ENCODE measurements at regions not wholly inside any gene's neighbourhood (a gene's known extent, or its start where the extent isn't known, plus 50 kb on each side); places are given as distances from the start of the nearest gene placed in this dataset.
"Not testable (repeated sequence)": the region's sequence is repeated elsewhere in the genome, so short reads cannot be mapped to it uniquely, and the experiment has no call there.

DNA sequence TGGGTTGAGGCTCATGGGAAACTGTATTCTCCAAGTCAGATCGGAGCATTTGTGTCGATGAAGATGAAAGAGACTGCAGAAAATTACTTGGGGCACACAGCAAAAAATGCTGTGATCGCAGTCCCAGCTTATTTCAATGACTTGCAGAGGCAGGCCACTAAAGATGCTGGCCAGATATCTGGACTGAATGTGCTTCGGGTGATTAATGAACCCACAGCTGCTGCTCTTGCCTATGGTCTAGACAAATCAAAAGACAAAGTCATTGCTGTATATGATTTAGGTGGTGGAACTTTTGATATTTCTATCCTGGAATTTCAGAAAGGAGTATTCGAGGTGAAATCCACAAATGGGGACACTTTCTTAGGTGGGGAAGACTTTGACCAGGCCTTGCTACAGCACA, 336.6 kb downstream of the PAX3 start:
- Mint-ChIP-seq H3K36me3 (ENCODE audit: low read depth) (no peaks in the 10 kb centered on the region), H3K4me3 (ENCODE audit: unreplicated experiment) (no peak overlapping the region), H3K27ac (ENCODE audit: unreplicated experiment) (no peak overlapping the region), H3K9me3 (ENCODE audit: low read depth) (no peaks in the 10 kb centered on the region), H3K27me3 (ENCODE audit: low read depth) (no peaks in the 10 kb centered on the region), H3K4me1 (ENCODE audit: low read depth) (no peaks in the 10 kb centered on the region)
- TF ChIP-seq, protein P1, sequence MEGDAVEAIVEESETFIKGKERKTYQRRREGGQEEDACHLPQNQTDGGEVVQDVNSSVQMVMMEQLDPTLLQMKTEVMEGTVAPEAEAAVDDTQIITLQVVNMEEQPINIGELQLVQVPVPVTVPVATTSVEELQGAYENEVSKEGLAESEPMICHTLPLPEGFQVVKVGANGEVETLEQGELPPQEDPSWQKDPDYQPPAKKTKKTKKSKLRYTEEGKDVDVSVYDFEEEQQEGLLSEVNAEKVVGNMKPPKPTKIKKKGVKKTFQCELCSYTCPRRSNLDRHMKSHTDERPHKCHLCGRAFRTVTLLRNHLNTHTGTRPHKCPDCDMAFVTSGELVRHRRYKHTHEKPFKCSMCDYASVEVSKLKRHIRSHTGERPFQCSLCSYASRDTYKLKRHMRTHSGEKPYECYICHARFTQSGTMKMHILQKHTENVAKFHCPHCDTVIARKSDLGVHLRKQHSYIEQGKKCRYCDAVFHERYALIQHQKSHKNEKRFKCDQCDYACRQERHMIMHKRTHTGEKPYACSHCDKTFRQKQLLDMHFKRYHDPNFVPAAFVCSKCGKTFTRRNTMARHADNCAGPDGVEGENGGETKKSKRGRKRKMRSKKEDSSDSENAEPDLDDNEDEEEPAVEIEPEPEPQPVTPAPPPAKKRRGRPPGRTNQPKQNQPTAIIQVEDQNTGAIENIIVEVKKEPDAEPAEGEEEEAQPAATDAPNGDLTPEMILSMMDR (IDR thresholded peaks at IDR 0.05), result no peak
- DNase-seq (ENCODE audit: low spot score), result no peak

DNA sequence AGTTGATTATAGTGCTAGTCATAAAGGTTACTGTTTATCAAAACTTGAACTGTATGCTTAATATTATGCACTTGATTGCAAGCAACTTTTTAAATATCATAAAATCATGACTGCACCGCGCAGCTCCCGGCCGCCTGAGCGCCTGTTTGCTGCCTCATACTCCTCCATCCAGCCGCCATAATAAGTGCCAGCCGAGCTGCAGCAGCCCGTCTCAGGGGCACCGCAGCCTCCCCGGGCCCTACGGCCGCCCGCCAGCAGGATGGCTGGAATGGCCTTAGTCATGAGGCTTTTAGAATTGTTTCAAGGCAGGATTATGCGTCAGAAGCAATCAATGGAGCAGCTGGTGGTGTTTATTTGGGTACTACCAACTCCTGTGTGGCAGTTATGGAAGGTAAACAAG, 337.2 kb downstream of the PAX3 start:
- DNase-seq (ENCODE audit: low spot score), result no peak
- Mint-ChIP-seq H3K27ac (ENCODE audit: unreplicated experiment) (no peak overlapping the region), H3K9me3 (ENCODE audit: low read depth) (no peaks in the 10 kb centered on the region), H3K36me3 (ENCODE audit: low read depth) (no peaks in the 10 kb centered on the region), H3K4me1 (ENCODE audit: low read depth) (no peaks in the 10 kb centered on the region), H3K4me3 (ENCODE audit: unreplicated experiment) (no peak overlapping the region), H3K27me3 (ENCODE audit: low read depth) (no peaks in the 10 kb centered on the region)
- TF ChIP-seq, protein P1 (IDR thresholded peaks at IDR 0.05), result no peak

DNA sequence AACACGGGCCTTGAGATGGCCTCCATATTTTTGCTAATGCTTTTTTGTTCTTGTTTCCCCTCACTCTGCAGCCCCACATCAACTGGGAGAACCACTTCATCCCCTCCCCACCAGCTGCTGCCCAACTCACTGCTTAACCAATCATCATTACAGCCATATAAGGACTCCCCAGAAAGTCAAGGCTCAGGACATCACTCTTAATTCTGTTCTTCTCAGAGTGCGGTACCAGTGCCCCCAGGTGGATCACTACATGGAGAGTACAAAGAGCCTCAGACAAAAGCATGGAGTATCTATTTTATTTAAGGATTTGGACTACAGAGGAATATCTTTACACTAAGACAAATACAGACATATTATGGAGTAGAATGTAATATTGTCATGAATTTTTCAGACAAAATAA, 340.6 kb downstream of the PAX3 start:
- H3K27me3 Mint-ChIP-seq (ENCODE audit: low read depth), result no peaks in the 10 kb centered on the region
- no peaks in the 10 kb centered on the region for H3K36me3 Mint-ChIP-seq (ENCODE audit: low read depth)
- no peak for DNase-seq (ENCODE audit: low spot score)
- TF ChIP-seq, protein P1 (IDR thresholded peaks at IDR 0.05), result no peak
- no peak overlapping the region for H3K27ac Mint-ChIP-seq (ENCODE audit: unreplicated experiment)
- H3K4me3 Mint-ChIP-seq (ENCODE audit: unreplicated experiment), result no peak overlapping the region
- no peaks in the 10 kb centered on the region for H3K4me1 Mint-ChIP-seq (ENCODE audit: low read depth)
- H3K9me3 Mint-ChIP-seq (ENCODE audit: low read depth), result no peaks in the 10 kb centered on the region

DNA sequence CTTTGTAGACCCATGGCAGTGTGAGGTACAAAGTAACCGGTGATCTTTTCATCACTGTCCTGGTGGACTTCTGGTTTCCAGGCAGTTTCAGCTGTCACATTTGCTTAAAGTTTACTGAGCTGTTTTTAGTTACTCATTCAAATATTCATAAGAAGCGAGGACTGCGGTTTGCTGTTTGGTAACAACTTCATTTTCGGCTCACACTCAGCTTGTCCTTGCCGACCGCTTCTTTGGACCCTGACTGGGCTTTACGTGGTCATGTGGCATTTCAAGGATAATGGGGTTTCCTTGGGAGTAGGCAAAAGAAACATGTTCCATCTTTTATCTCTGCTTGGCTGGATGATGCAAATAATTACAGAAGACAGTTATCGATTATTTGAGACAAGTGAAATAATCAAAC, 350.7 kb downstream of the PAX3 start:
- Mint-ChIP-seq H3K27ac (ENCODE audit: unreplicated experiment) (no peak overlapping the region), H3K36me3 (ENCODE audit: low read depth) (no peaks in the 10 kb centered on the region), H3K4me1 (ENCODE audit: low read depth) (peaks cover 5% of the 10 kb centered on the region), H3K9me3 (ENCODE audit: low read depth) (no peaks in the 10 kb centered on the region), H3K27me3 (ENCODE audit: low read depth) (peaks cover 10% of the 10 kb centered on the region), H3K4me3 (ENCODE audit: unreplicated experiment) (no peak overlapping the region)
- no peak for DNase-seq (ENCODE audit: low spot score)
- TF ChIP-seq, protein P1 (IDR thresholded peaks at IDR 0.05), result no peak

DNA sequence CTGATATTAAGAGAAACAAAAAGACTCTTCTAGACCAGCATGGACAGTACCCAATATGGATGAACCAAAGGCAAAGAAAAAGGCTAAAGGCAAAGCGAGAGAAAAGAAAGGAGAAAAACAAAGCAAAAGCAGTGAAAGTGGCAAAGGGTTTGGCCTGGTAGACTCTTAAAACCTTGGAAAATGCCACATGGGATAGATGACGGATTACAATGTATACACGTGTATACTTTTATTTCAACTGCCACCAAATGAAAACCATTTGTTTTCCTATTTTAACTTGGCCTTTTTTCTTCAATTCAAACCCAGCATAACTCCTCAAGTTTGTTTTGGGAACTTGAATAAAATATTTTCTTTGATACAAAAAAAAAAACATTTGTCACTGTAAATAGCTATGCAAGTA, 354.3 kb downstream of the PAX3 start:
- not testable (repeated sequence) for H3K27ac Mint-ChIP-seq (ENCODE audit: unreplicated experiment); H3K9me3 Mint-ChIP-seq (ENCODE audit: low read depth); H3K4me1 Mint-ChIP-seq (ENCODE audit: low read depth); H3K36me3 Mint-ChIP-seq (ENCODE audit: low read depth); H3K4me3 Mint-ChIP-seq (ENCODE audit: unreplicated experiment); DNase-seq (ENCODE audit: low spot score); H3K27me3 Mint-ChIP-seq (ENCODE audit: low read depth)

DNA sequence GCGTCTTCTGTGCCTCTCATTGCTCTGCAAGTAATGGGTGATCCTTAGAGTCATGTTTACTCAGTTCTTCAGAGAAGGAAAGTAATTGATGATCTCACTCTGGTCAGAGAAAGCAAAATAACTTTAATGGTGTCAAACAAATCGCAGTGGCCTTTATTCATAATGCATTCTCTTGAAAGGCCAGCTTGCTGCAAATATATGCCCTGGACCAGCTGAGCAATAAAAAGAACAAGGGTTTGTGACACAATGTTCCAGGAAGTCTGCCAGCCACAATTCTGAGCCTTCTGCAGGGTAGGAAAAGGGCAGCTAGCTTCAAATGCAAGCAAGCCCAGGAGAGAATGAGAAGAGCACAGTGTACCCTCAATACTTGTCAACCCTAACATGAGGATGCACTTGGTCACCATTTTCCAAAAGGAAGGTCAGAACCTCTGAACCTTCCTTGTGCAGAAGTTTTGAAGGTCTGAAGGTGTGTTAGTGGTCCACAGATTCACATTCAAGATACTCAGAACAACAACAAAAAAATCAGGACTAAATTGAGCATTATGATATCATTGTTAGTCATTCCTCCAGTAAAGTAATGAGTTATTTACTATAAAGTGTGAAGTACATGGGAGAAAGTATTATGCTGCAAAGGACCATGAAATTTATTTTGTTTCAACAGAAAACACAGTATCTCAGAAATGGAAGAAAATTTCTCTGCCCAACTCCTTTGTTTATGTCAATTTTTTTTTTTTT, 355.6 kb downstream of the PAX3 start:
- peaks cover 9% of the 10 kb centered on the region for H3K4me1 Mint-ChIP-seq (ENCODE audit: low read depth)
- H3K27ac Mint-ChIP-seq (ENCODE audit: unreplicated experiment), result no peak overlapping the region
- H3K27me3 Mint-ChIP-seq (ENCODE audit: low read depth), result peaks cover 3% of the 10 kb centered on the region
- no peaks in the 10 kb centered on the region for H3K36me3 Mint-ChIP-seq (ENCODE audit: low read depth)
- no peak for DNase-seq (ENCODE audit: low spot score)
- H3K9me3 Mint-ChIP-seq (ENCODE audit: low read depth), result no peaks in the 10 kb centered on the region
- no peak overlapping the region for H3K4me3 Mint-ChIP-seq (ENCODE audit: unreplicated experiment)
- TF ChIP-seq, protein P1 (IDR thresholded peaks at IDR 0.05), result no peak

Data from chondrocyte (in vitro differentiated cells).